Vagina (tissue), 2 donors: ENCODE measurements at regions not wholly inside any gene's neighbourhood (a gene's known extent, or its start where the extent isn't known, plus 50 kb on each side); places are given as distances from the start of the nearest gene placed in this dataset.

Source experiments
- CTCF ChIP-seq, 3 experiments: fragments of 450-650 bp in 2 of 3; fragments of 200-600 bp in 1 of 3; sonication (generic) in 1 of 3; IDR thresholded peaks; one replicate each; pipeline ENCODE4 v1.5.1; 2017 to 2019; ENCODE audit warnings: antibody characterized with exemption in 3 of 3, mild to moderate bottlenecking in 2 of 3, moderate library complexity in 2 of 3
- POLR2A ChIP-seq, 2 donors: fragments of 450-650 bp; IDR thresholded peaks; one replicate each; pipeline ENCODE4 v1.6.1; 2017; ENCODE audit warnings: antibody characterized with exemption in 2 of 2, mild to moderate bottlenecking in 2 of 2, moderate library complexity in 2 of 2
- POLR2AphosphoS5 ChIP-seq, 2 donors: sonication (generic); formaldehyde crosslinking; IDR thresholded peaks; one replicate each; pipeline ENCODE4 v1.9.0; 2017; ENCODE audit warnings: antibody characterized with exemption in 2 of 2, mild to moderate bottlenecking in 2 of 2, low read depth in 1 of 2; ENCODE audit not compliant: insufficient read depth in 1 of 2

- TF ChIP-seq CTCF (IDR thresholded peaks at IDR 0.05) = no peak
- TF ChIP-seq POLR2A (IDR thresholded peaks at IDR 0.05) = no peak
- TF ChIP-seq POLR2AphosphoS5 (IDR thresholded peaks at IDR 0.05; ENCODE audit: insufficient read depth in 1 of 2, low read depth in 1 of 2) = no peak
Measured at GRCh38 chr5:85545129-85545528, 1072.6 kb upstream of the COX7C start.
